Lung (tissue), 11 donors: ENCODE measurements at regions not wholly inside any gene's neighbourhood (a gene's known extent, or its start where the extent isn't known, plus 50 kb on each side); places are given as distances from the start of the nearest gene placed in this dataset.

Source experiments
- ATAC-seq: fragments of 200-7000 bp; cut with Tn5 transposase; one replicate; pipeline ENCODE4 v1.9.1; 2020; ENCODE audit warnings: moderate number of reproducible peaks; ENCODE audit not compliant: insufficient read depth, low FRiP score
- DNase-seq, 3 donors: peaks; one replicate each; pipeline ENCODE4 v3.0.0-alpha.2; 2013 to 2017
- H3K27ac ChIP-seq, 2 donors: one replicate each; pipeline ENCODE4 v1.5.1; 2013; ENCODE audit warnings: mild to moderate bottlenecking in 2 of 2, moderate library complexity in 2 of 2, control low read depth in 1 of 2, inconsistent platforms in 1 of 2, low read depth in 1 of 2, low read length in 1 of 2
- H3K27me3 ChIP-seq, 3 donors: one replicate each; pipeline ENCODE4 v1.5.1; 2013; ENCODE audit warnings: low read length in 2 of 3; ENCODE audit not compliant: control insufficient read depth in 3 of 3, insufficient read depth in 3 of 3
- H3K36me3 ChIP-seq, 4 donors: one replicate each; pipeline ENCODE4 v1.5.1; 2013; ENCODE audit warnings: low read length in 4 of 4, mild to moderate bottlenecking in 1 of 4, moderate library complexity in 1 of 4; ENCODE audit not compliant: control insufficient read depth in 4 of 4, insufficient read depth in 4 of 4
- H3K4me1 ChIP-seq, 5 donors: one replicate each; pipeline ENCODE4 v1.5.1; 2013; ENCODE audit warnings: low read length in 5 of 5, mild to moderate bottlenecking in 2 of 5, moderate library complexity in 1 of 5; ENCODE audit not compliant: control insufficient read depth in 5 of 5, insufficient read depth in 5 of 5
- H3K4me3 ChIP-seq: one replicate; pipeline ENCODE4 v1.5.1; 2013; ENCODE audit warnings: mild to moderate bottlenecking, control low read depth, moderate library complexity
- H3K9ac ChIP-seq, 2 donors: one replicate each; pipeline ENCODE4 v1.5.1; 2013; ENCODE audit warnings: low read length in 2 of 2, control low read depth in 1 of 2; ENCODE audit not compliant: insufficient read depth in 1 of 2
- H3K9me3 ChIP-seq, 4 donors: one replicate each; pipeline ENCODE4 v1.5.1; 2013; ENCODE audit warnings: low read length in 3 of 4, mild to moderate bottlenecking in 1 of 4, moderate library complexity in 1 of 4; ENCODE audit not compliant: control insufficient read depth in 4 of 4, insufficient read depth in 3 of 4
- WGBS, 2 donors: extraction: QIAGEN DNeasy Blood & Tissue Kit; methylation state at CpG; one replicate each; pipeline ENCODE4 v1.1.7; 2013; 5-methylcytosine and 5-hydroxymethylcytosine counted together
- TF ChIP-seq, protein P1 (sequence below): IDR thresholded peaks from 2 replicates; pipeline ENCODE4 v1.5.1; 2012; ENCODE audit warnings: mild to moderate bottlenecking; ENCODE audit errors: control extremely low read depth, extremely low read depth
- donor health status: control.
- donor health status: control.
- donor health status: Bipolar disorder and iron deficiency.
- donor health status: healthy.
- donor health status: DM: yes; HTN: yes; CAD: no.

DNA sequence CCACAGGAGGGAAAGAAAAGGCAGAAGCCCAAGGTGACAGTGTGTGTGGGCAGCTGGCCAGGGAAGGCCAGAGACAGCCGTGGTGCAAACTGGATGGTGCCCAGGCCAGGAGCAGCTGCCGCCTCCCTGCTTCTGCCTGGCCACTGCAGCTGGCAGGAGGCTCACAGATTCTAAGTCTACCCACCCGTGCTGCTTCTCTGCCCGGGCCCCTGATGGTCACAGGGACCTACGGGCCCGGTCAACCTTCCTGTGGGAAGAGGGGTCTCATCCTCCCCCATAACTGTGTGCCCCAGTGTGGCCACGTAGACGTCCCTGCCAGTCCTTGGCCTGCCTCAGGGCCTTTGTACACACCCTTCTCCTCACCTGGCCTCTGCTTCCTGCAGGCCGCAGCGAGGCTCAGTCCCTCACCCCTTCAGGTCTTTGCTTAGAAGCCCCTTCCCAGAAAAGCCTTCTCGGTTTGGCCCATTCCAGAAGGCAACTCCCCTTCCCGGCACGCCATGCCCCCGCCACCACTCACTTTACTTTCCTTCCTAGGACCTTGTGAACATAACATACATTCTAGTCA lies 192.6 kb upstream of the AJAP1 start:
- Histone ChIP-seq H3K27ac (no peak overlapping the region), H3K36me3 (no peaks in the 10 kb centered on the region), H3K4me3 (no peak overlapping the region), H3K9ac (no peak overlapping the region), H3K4me1 (no peaks in the 10 kb centered on the region), H3K27me3 (no peaks in the 10 kb centered on the region), H3K9me3 (peaks cover 0 to 4% (median 0%) of the 10 kb centered on the region in 4 donors)
- no peak for ATAC-seq
- TF ChIP-seq, protein P1, sequence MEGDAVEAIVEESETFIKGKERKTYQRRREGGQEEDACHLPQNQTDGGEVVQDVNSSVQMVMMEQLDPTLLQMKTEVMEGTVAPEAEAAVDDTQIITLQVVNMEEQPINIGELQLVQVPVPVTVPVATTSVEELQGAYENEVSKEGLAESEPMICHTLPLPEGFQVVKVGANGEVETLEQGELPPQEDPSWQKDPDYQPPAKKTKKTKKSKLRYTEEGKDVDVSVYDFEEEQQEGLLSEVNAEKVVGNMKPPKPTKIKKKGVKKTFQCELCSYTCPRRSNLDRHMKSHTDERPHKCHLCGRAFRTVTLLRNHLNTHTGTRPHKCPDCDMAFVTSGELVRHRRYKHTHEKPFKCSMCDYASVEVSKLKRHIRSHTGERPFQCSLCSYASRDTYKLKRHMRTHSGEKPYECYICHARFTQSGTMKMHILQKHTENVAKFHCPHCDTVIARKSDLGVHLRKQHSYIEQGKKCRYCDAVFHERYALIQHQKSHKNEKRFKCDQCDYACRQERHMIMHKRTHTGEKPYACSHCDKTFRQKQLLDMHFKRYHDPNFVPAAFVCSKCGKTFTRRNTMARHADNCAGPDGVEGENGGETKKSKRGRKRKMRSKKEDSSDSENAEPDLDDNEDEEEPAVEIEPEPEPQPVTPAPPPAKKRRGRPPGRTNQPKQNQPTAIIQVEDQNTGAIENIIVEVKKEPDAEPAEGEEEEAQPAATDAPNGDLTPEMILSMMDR = no peak
- 87 to 88% methylated on average over 14 of the region's 14 CpGs for WGBS, 2 donors
- no peak for DNase-seq

DNA sequence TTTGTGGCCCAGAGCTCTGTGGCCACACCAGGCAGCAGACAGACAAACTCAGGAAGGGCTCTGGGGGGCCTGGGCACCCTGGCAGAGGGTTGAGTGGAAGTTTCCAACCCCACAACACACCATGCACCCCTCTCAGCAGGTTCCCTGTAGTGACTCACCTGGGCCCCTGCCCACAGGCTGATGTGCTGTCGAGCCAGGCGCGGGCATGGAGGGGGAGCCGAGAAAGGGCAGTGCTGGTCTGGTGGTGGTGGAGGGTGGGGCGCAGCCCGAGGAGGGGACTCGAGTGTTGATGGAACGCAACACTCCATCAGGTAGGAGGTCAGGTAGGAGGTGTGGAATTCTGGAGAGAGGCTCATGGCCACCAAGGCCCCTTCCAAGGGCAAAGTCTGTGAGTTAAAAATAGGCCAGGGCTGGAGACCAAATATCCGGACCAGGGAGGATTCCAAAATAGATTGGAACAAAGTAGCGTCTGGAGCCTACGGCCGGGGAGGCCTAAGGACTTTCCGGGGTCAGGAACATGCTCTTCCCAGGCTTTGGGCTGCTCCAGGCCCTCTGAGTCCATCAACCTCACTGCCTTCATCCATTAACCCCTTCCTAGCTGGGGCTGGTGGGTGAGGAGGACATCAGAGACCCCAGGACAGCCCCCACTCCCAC lies 191.5 kb upstream of the AJAP1 start:
- 67 to 86% methylated on average over 13 of the region's 13 CpGs for WGBS, 2 donors
- DNase-seq (no peak), ATAC-seq (no peak)
- Histone ChIP-seq H3K27ac (no peak overlapping the region), H3K27me3 (no peaks in the 10 kb centered on the region), H3K4me3 (no peak overlapping the region), H3K36me3 (no peaks in the 10 kb centered on the region), H3K9me3 (peaks cover 0 to 4% (median 0%) of the 10 kb centered on the region in 4 donors), H3K4me1 (no peaks in the 10 kb centered on the region), H3K9ac (no peak overlapping the region)
- TF ChIP-seq, protein P1 = no peak

DNA sequence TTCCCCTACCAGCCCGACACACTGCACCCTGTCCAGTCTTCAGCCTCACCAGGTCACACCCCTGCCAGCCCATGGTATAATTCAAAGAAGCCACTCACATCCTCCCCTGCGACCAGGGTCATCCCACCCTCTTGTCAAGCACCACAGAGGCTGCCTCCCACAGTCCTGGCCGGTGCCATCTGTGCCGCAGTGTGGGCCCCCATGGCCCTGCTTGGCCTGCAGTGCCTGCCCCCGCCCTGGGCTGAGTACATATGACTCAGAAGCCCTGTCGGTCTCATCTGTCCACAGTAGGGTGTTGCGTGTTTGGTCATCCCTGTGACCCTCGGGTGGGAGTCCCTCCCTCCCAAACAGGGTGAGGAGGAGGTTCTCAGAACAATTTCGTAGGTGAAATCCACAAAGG lies 190.8 kb upstream of the AJAP1 start:
- Histone ChIP-seq H3K4me3 (no peak overlapping the region), H3K27ac (no peak overlapping the region), H3K9ac (no peak overlapping the region), H3K36me3 (no peaks in the 10 kb centered on the region), H3K27me3 (no peaks in the 10 kb centered on the region), H3K9me3 (peaks cover 0 to 4% (median 0%) of the 10 kb centered on the region in 4 donors), H3K4me1 (no peaks in the 10 kb centered on the region)
- WGBS, 2 donors = 81 to 84% methylated on average over 9 of the region's 9 CpGs
- no peak for ATAC-seq
- DNase-seq = no peak
- TF ChIP-seq, protein P1 = no peak
